OCI-LY7 (cell line): ENCODE measurements at regions not wholly inside any gene's neighbourhood (a gene's known extent, or its start where the extent isn't known, plus 50 kb on each side); places are given as distances from the start of the nearest gene placed in this dataset.

Experiments used
- BruUV-seq: library from RNA; stranded (reverse); fragments of 400-500 nt; replicated peaks from 2 replicates; lab custom pipeline; 2021; lab: Mats Ljungman, UMichigan
- CTCF ChIA-PET: fragments of 300-600 bp; sonication (Branson Sonifier 250); formaldehyde crosslinking; loops from one replicate; lab custom pipeline; 2022; ENCODE audit warnings: antibody characterized with exemption; ENCODE audit not compliant: unreplicated experiment; lab: Charles Lee
- POLR2A ChIA-PET: fragments of 300-600 bp; sonication (Branson Sonifier 250); formaldehyde crosslinking; loops from one replicate; lab custom pipeline; 2022; ENCODE audit warnings: antibody characterized with exemption; lab: Charles Lee
- DNase-seq: peaks from one replicate; pipeline ENCODE4 v3.0.0-alpha.2; 2015; ENCODE audit warnings: low spot score
- H2AFZ ChIP-seq: fragments of 200-600 bp; sonication (generic), shearing (Covaris generic); 2 replicates; pipeline ENCODE4 v1.6.1; 2014; ENCODE audit warnings: mild to moderate bottlenecking, antibody characterized with exemption, low read length, moderate library complexity
- H3K27ac ChIP-seq: fragments of 200-600 bp; sonication (generic); 2 replicates; pipeline ENCODE4 v1.5.1; 2014; ENCODE audit warnings: mixed run types, low read depth, mild to moderate bottlenecking, moderate library complexity, low read length, inconsistent platforms; ENCODE audit not compliant: poor library complexity, severe bottlenecking
- H3K36me3 ChIP-seq: fragments of 200-600 bp; sonication (generic); 2 replicates; pipeline ENCODE4 v1.6.1; 2014; ENCODE audit warnings: mild to moderate bottlenecking, antibody characterized with exemption, low read length, moderate library complexity, mixed read lengths; ENCODE audit not compliant: insufficient read depth
- H3K4me1 ChIP-seq: fragments of 200-600 bp; sonication (generic); 2 replicates; pipeline ENCODE4 v1.5.1; 2014; ENCODE audit warnings: mild to moderate bottlenecking, low read length; ENCODE audit not compliant: insufficient read depth, poor library complexity, severe bottlenecking
- H3K4me2 ChIP-seq: fragments of 200-600 bp; sonication (generic); 2 replicates; pipeline ENCODE4 v1.6.1; 2014; ENCODE audit warnings: mild to moderate bottlenecking, low read length
- H3K4me3 ChIP-seq: fragments of 200-600 bp; sonication (generic); 2 replicates; pipeline ENCODE4 v1.5.1; 2014; ENCODE audit warnings: mild to moderate bottlenecking, low read depth, low read length; ENCODE audit not compliant: poor library complexity, severe bottlenecking
- H3K79me2 ChIP-seq: fragments of 200-600 bp; sonication (generic); 2 replicates; pipeline ENCODE4 v1.6.1; 2016; ENCODE audit warnings: low read depth, mild to moderate bottlenecking, low read length, moderate library complexity, mixed read lengths; ENCODE audit not compliant: insufficient read depth
- H3K9me2 ChIP-seq: fragments of 200-600 bp; sonication (generic); 2 replicates; pipeline ENCODE4 v1.6.1; 2016; ENCODE audit warnings: mild to moderate bottlenecking, low read length, mixed read lengths; ENCODE audit not compliant: insufficient read depth
- H3K9me3 ChIP-seq: fragments of 200-600 bp; sonication (generic); 2 replicates; pipeline ENCODE4 v1.6.1; 2014; ENCODE audit warnings: mild to moderate bottlenecking, mixed run types, low read length, mixed read lengths
- H4K20me1 ChIP-seq: fragments of 200-600 bp; sonication (generic); 2 replicates; pipeline ENCODE4 v1.6.1; 2014; ENCODE audit warnings: mild to moderate bottlenecking, antibody characterized with exemption, low read length, moderate library complexity, mixed read lengths; ENCODE audit not compliant: insufficient read depth
- EZH2phosphoT487 ChIP-seq: fragments of 200-600 bp; sonication (generic); IDR thresholded peaks from 2 replicates; pipeline ENCODE4 v1.6.1; 2018; ENCODE audit warnings: low read depth, borderline replicate concordance, mild to moderate bottlenecking, mixed run types, antibody characterized with exemption, low read length, moderate library complexity, mixed read lengths
- intact Hi-C: fragments of 100-400 bp; cut with micrococcal nuclease; formaldehyde crosslinking; loops from one replicate; pipeline ENCODE4 v1.10.0; 2022; ENCODE audit not compliant: unreplicated experiment
- TF ChIP-seq, protein P1 (sequence below): fragments of 200-600 bp; sonication (generic); conservative IDR thresholded peaks from 2 replicates; pipeline ENCODE4 v1.5.1; 2014; ENCODE audit warnings: mild to moderate bottlenecking, antibody characterized with exemption, low read length, moderate library complexity, mixed read lengths

DNA sequence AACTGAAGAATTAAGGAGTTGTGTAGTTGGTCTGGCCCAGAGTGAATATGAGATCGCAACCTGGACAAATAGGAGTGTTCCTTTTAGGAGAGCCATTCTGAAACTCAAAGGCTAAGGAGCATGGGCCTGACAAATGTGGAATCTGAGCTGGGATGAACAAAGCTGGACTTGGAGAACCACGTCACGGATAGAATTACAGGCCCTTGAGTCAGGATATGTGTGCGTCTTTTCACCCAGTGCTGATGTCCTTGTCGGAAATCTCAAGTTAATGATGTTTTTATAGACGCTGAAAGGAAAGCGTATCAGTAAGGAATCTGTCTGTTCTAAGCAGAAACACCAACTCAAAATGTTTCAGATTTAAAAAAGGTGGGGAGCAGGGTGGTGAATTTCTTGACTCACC is 173.8 kb upstream of the ZKSCAN2 start:
- H3K4me3 ChIP-seq, result no peak overlapping the region
- no peaks in the 10 kb centered on the region for H3K9me3 ChIP-seq
- ChIA-PET CTCF (no interaction called here), POLR2A (no interaction called here)
- no peaks in the 10 kb centered on the region for H3K36me3 ChIP-seq
- no TSS peak for BruUV-seq
- H3K27ac ChIP-seq, result no peak overlapping the region
- no peaks in the 10 kb centered on the region for H3K4me1 ChIP-seq
- no peaks in the 10 kb centered on the region for H3K9me2 ChIP-seq
- no peak for DNase-seq
- intact Hi-C loops, result no loop called here
- H3K79me2 ChIP-seq, result no peaks in the 10 kb centered on the region
- TF ChIP-seq EZH2phosphoT487, result no peak
- TF ChIP-seq, protein P1, sequence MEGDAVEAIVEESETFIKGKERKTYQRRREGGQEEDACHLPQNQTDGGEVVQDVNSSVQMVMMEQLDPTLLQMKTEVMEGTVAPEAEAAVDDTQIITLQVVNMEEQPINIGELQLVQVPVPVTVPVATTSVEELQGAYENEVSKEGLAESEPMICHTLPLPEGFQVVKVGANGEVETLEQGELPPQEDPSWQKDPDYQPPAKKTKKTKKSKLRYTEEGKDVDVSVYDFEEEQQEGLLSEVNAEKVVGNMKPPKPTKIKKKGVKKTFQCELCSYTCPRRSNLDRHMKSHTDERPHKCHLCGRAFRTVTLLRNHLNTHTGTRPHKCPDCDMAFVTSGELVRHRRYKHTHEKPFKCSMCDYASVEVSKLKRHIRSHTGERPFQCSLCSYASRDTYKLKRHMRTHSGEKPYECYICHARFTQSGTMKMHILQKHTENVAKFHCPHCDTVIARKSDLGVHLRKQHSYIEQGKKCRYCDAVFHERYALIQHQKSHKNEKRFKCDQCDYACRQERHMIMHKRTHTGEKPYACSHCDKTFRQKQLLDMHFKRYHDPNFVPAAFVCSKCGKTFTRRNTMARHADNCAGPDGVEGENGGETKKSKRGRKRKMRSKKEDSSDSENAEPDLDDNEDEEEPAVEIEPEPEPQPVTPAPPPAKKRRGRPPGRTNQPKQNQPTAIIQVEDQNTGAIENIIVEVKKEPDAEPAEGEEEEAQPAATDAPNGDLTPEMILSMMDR, result no peak
- no peak overlapping the region for H2AFZ ChIP-seq
- H3K4me2 ChIP-seq, result no peak overlapping the region
- H4K20me1 ChIP-seq, result no peaks in the 10 kb centered on the region

DNA sequence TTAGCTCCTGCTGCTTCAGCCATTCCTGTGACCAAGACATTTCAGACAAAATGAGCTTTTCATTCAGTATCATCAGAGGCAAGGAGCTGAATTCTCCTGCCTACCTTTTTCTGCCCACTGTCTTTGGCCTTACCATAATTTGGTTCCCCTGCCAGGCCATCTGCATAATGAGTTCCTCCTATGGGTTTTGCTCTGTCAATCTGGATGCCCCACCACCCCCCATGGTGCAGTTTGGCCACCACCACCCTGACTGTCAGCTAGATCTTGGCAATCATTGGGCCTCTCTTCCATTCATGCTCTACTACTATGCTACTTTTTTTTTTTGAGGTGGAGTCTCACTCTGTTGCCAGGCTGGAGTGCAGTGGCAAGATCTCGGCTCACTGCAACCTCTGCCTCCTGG is 169.2 kb upstream of the ZKSCAN2 start:
- no TSS peak for BruUV-seq
- Histone ChIP-seq H2AFZ (no peak overlapping the region), H3K79me2 (no peaks in the 10 kb centered on the region), H3K4me3 (no peak overlapping the region), H3K27ac (no peak overlapping the region), H3K9me2 (no peaks in the 10 kb centered on the region), H3K4me2 (no peak overlapping the region), H4K20me1 (no peaks in the 10 kb centered on the region), H3K36me3 (no peaks in the 10 kb centered on the region), H3K9me3 (no peaks in the 10 kb centered on the region), H3K4me1 (no peaks in the 10 kb centered on the region)
- CTCF ChIA-PET, result no interaction called here
- POLR2A ChIA-PET, result no interaction called here
- no peak for DNase-seq
- intact Hi-C loops, result no loop called here
- TF ChIP-seq, protein P1, result no peak
- no peak for TF ChIP-seq EZH2phosphoT487

DNA sequence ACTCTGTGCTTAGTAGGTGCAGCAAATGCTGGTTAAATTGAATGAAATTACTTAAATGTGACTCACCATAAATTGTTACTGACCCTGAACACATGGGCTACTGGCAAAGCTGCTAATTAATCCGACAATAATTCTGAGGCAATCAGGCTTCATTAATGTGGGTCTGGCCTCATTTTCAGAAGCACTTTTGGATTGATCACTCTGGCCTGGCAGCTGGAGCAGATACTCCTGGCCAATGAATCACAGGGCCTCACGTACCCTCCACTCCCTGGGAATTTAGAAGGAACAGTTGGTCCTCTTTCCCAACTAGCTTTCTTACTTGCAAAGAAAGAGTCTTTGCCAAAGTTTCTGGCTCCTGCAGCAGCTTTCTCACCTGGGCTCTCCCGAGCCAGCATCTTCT is 162.0 kb upstream of the ZKSCAN2 start:
- CTCF ChIA-PET, result no interaction called here

More for the DNA sequence above, 162.0 kb upstream of the ZKSCAN2 start:
- intact Hi-C loops, result no loop called here
- no peak overlapping the region for H3K27ac ChIP-seq
- H4K20me1 ChIP-seq, result no peaks in the 10 kb centered on the region
- TF ChIP-seq, protein P1, result no peak
- no peak for TF ChIP-seq EZH2phosphoT487
- H3K9me3 ChIP-seq, result no peaks in the 10 kb centered on the region
- no peak overlapping the region for H3K4me3 ChIP-seq
- no peaks in the 10 kb centered on the region for H3K4me1 ChIP-seq
- no peaks in the 10 kb centered on the region for H3K9me2 ChIP-seq
- H3K36me3 ChIP-seq, result no peaks in the 10 kb centered on the region
- H3K79me2 ChIP-seq, result no peaks in the 10 kb centered on the region
- H2AFZ ChIP-seq, result no peak overlapping the region
- POLR2A ChIA-PET, result no interaction called here
- BruUV-seq, result no TSS peak
- DNase-seq, result no peak
- no peak overlapping the region for H3K4me2 ChIP-seq
